Fibroblast of mammary gland (primary cell): ENCODE measurements at regions not wholly inside any gene's neighbourhood (a gene's known extent, or its start where the extent isn't known, plus 50 kb on each side); places are given as distances from the start of the nearest gene placed in this dataset.
"Not testable (repeated sequence)": the region's sequence is repeated elsewhere in the genome, so short reads cannot be mapped to it uniquely, and the experiment has no call there.

ENCODE experiments used
- DNase-seq: peaks from one replicate; pipeline ENCODE4 v3.0.0-alpha.2; 2010; ENCODE audit warnings: low read depth
- H3K4me3 ChIP-seq: 2 replicates; pipeline ENCODE4 v1.5.1; 2011; ENCODE audit warnings: low read depth, mild to moderate bottlenecking, low read length, moderate library complexity; ENCODE audit not compliant: control insufficient read depth
- TF ChIP-seq, protein P1 (sequence below): conservative IDR thresholded peaks from 2 replicates; pipeline ENCODE4 v1.5.1; 2011; ENCODE audit warnings: low read depth, low read length, inconsistent platforms; ENCODE audit not compliant: control insufficient read depth, insufficient read depth

GRCh38 chr7:110307776-110308175, 783.2 kb upstream of the LRRN3 start:
- TF ChIP-seq, protein P1, sequence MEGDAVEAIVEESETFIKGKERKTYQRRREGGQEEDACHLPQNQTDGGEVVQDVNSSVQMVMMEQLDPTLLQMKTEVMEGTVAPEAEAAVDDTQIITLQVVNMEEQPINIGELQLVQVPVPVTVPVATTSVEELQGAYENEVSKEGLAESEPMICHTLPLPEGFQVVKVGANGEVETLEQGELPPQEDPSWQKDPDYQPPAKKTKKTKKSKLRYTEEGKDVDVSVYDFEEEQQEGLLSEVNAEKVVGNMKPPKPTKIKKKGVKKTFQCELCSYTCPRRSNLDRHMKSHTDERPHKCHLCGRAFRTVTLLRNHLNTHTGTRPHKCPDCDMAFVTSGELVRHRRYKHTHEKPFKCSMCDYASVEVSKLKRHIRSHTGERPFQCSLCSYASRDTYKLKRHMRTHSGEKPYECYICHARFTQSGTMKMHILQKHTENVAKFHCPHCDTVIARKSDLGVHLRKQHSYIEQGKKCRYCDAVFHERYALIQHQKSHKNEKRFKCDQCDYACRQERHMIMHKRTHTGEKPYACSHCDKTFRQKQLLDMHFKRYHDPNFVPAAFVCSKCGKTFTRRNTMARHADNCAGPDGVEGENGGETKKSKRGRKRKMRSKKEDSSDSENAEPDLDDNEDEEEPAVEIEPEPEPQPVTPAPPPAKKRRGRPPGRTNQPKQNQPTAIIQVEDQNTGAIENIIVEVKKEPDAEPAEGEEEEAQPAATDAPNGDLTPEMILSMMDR: no peak
- DNase-seq: no peak
- H3K4me3 ChIP-seq: no peak overlapping the region

- DNase-seq: no peak
- TF ChIP-seq, protein P1: no peak
- H3K4me3 ChIP-seq: no peak overlapping the region
Observed at GRCh38 chr7:110308791-110309190, 782.1 kb upstream of the LRRN3 start.

DNA sequence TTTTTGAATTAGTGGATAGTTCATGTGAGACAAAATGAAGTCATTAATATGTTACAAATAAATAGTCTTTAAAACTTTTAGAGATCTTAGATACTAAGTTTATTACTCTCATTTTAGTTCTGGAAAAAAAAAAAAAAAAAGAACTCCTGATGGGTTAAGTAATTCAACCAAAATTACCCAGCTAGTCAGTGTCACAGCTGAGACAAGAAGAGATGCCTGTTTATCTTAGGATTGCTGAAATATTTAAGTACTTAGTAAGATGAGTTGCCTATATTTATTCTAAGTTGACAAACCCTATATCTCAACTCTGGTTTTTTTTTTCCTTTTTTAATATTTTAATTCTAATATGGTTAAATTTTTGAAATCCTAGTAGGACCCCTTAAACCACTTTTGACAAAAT, 781.0 kb upstream of the LRRN3 start:
- no peak for DNase-seq
- no peak overlapping the region for H3K4me3 ChIP-seq
- TF ChIP-seq, protein P1: no peak

DNA sequence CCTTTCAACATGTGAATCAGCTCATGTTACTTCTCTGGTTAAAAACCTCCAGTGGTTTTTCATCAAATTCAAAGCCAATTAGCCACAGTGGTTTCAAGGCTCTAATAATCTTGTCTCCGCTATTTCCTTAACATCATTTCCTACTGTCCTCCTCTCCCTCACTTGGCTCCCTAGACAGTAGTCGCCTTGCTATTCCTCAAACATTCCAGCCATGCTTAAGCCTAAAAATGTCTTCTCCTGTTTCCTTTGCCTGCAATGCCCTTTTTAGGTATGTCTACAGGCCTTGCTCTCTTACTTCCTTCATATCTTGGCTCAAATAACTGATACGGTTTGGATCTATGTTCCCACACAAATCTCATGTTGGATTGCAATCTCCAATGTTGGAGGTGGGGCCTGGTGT, 779.4 kb upstream of the LRRN3 start:
- H3K4me3 ChIP-seq: no peak overlapping the region
- TF ChIP-seq, protein P1: no peak
- no peak for DNase-seq

- no peak for DNase-seq
- no peak overlapping the region for H3K4me3 ChIP-seq
- TF ChIP-seq, protein P1: no peak
Observed at GRCh38 chr7:110317541-110318265, 773.2 kb upstream of the LRRN3 start.

GRCh38 chr7:110320285-110320684, 770.6 kb upstream of the LRRN3 start:
- not testable (repeated sequence) for H3K4me3 ChIP-seq, DNase-seq

- TF ChIP-seq, protein P1: no peak
- DNase-seq: no peak
Observed at GRCh38 chr7:110322796-110323195, 768.1 kb upstream of the LRRN3 start.

More at GRCh38 chr7:110322796-110323195, 768.1 kb upstream of the LRRN3 start:
- no peak overlapping the region for H3K4me3 ChIP-seq
